A673 (cell line): ENCODE measurements at regions not wholly inside any gene's neighbourhood (a gene's known extent, or its start where the extent isn't known, plus 50 kb on each side); places are given as distances from the start of the nearest gene placed in this dataset.

Source experiments
- BruUV-seq: library from RNA; stranded (reverse); fragments of 400-500 nt; replicated peaks from 2 replicates; lab custom pipeline; 2021; lab: Mats Ljungman, UMichigan
- CTCF ChIA-PET: fragments of 300-600 bp; sonication (Branson Sonifier 250); formaldehyde crosslinking; loops from one replicate; lab custom pipeline; 2022; ENCODE audit warnings: antibody characterized with exemption; lab: Charles Lee
- POLR2A ChIA-PET: fragments of 300-600 bp; sonication (Branson Sonifier 250); formaldehyde crosslinking; loops from one replicate; lab custom pipeline; 2022; ENCODE audit warnings: antibody characterized with exemption; ENCODE audit not compliant: low non-redundant PET; lab: Charles Lee
- DNase-seq: peaks from one replicate; pipeline ENCODE4 v3.0.0-alpha.2; 2015; ENCODE audit warnings: low spot score
- H3K27ac ChIP-seq: fragments of 200-600 bp; sonication (generic); 2 replicates; pipeline ENCODE4 v1.5.1; 2016; ENCODE audit warnings: mixed run types, low read depth, mild to moderate bottlenecking, mixed read lengths, antibody characterized with exemption, low read length; ENCODE audit not compliant: poor library complexity, severe bottlenecking
- H3K27me3 ChIP-seq: fragments of 200-600 bp; sonication (generic); replicated peaks from 2 replicates; pipeline ENCODE4 v1.6.1; 2017; ENCODE audit warnings: mixed run types, low read depth, mild to moderate bottlenecking, mixed read lengths, antibody characterized with exemption, low read length; ENCODE audit not compliant: insufficient read depth, poor library complexity
- H3K36me3 ChIP-seq: fragments of 200-600 bp; sonication (generic); 2 replicates; pipeline ENCODE4 v1.6.1; 2016; ENCODE audit warnings: mixed run types, mild to moderate bottlenecking, mixed read lengths, antibody characterized with exemption, low read length; ENCODE audit not compliant: insufficient read depth, poor library complexity, severe bottlenecking
- H3K4me1 ChIP-seq: fragments of 200-600 bp; sonication (generic); 2 replicates; pipeline ENCODE4 v1.6.1; 2017; ENCODE audit warnings: mixed run types, mild to moderate bottlenecking, mixed read lengths, antibody characterized with exemption, low read length; ENCODE audit not compliant: insufficient read depth, poor library complexity, severe bottlenecking
- H3K4me3 ChIP-seq: fragments of 200-600 bp; sonication (generic); 2 replicates; pipeline ENCODE4 v1.5.1; 2016; ENCODE audit warnings: low read depth, mixed run types, mild to moderate bottlenecking, mixed read lengths, low read length; ENCODE audit not compliant: poor library complexity, severe bottlenecking
- H3K9me3 ChIP-seq: fragments of 200-600 bp; sonication (generic); 2 replicates; pipeline ENCODE4 v1.6.1; 2016; ENCODE audit warnings: mixed run types, low read depth, mild to moderate bottlenecking, mixed read lengths, antibody characterized with exemption, low read length; ENCODE audit not compliant: poor library complexity, severe bottlenecking
- CTCF ChIP-seq: fragments of 300-800, 200-600 bp; sonication (generic); conservative IDR thresholded peaks from 2 replicates; pipeline ENCODE4 v1.5.1; 2017; ENCODE audit warnings: low read depth, mild to moderate bottlenecking, antibody characterized with exemption, low read length, moderate library complexity, mixed read lengths
- EZH2 ChIP-seq: fragments of 200-600 bp; sonication (generic); IDR thresholded peaks from 2 replicates; pipeline ENCODE4 v1.6.1; 2017; ENCODE audit warnings: borderline replicate concordance, low read depth, mild to moderate bottlenecking, mixed read lengths, antibody characterized with exemption, low read length; ENCODE audit not compliant: poor library complexity, severe bottlenecking
- intact Hi-C: fragments of 100-400 bp; cut with micrococcal nuclease; formaldehyde crosslinking; loops from one replicate; pipeline ENCODE4 v1.10.0; 2022; ENCODE audit not compliant: unreplicated experiment

GRCh38 chr6:122220254-122220653 is 179.2 kb upstream of the HSF2 start:
- intact Hi-C loops: no loop called here
- BruUV-seq: no TSS peak
- Histone ChIP-seq H3K9me3 (no peaks in the 10 kb centered on the region), H3K27ac (no peak overlapping the region), H3K4me3 (no peak overlapping the region), H3K36me3 (no peaks in the 10 kb centered on the region), H3K27me3 (no peaks in the 10 kb centered on the region), H3K4me1 (no peaks in the 10 kb centered on the region)
- CTCF ChIA-PET: no interaction called here
- POLR2A ChIA-PET: no interaction called here
- no peak for TF ChIP-seq EZH2
- TF ChIP-seq CTCF: no peak
- no peak for DNase-seq

- H3K9me3 ChIP-seq: no peaks in the 10 kb centered on the region
- no peak overlapping the region for H3K4me3 ChIP-seq
- H3K4me1 ChIP-seq: no peaks in the 10 kb centered on the region
- no TSS peak for BruUV-seq
- H3K27ac ChIP-seq: no peak overlapping the region
- no peaks in the 10 kb centered on the region for H3K36me3 ChIP-seq
- CTCF ChIA-PET: no interaction called here
- no peak for TF ChIP-seq CTCF
- TF ChIP-seq EZH2: no peak
- POLR2A ChIA-PET: no interaction called here
- intact Hi-C loops: no loop called here
- no peaks in the 10 kb centered on the region for H3K27me3 ChIP-seq
- no peak for DNase-seq
These were observed 176.7 kb upstream of the HSF2 start for GRCh38 chr6:122222761-122223160.

GRCh38 chr6:122223251-122223650 is 176.2 kb upstream of the HSF2 start:
- Histone ChIP-seq H3K4me3 (no peak overlapping the region), H3K36me3 (no peaks in the 10 kb centered on the region), H3K9me3 (no peaks in the 10 kb centered on the region), H3K4me1 (no peaks in the 10 kb centered on the region), H3K27me3 (no peaks in the 10 kb centered on the region), H3K27ac (no peak overlapping the region)
- ChIA-PET POLR2A (no interaction called here), CTCF (no interaction called here)
- no peak for DNase-seq
- TF ChIP-seq CTCF: no peak
- TF ChIP-seq EZH2: no peak
- intact Hi-C loops: no loop called here
- no TSS peak for BruUV-seq
